Thoracic aorta (tissue), 2 donors: ENCODE measurements at regions not wholly inside any gene's neighbourhood (a gene's known extent, or its start where the extent isn't known, plus 50 kb on each side); places are given as distances from the start of the nearest gene placed in this dataset.

Experiments used
- ATAC-seq: fragments of 150-250 bp; one replicate; pipeline ENCODE4 v1.8.0; 2017; ENCODE audit warnings: low read depth; ENCODE audit not compliant: insufficient number of reproducible peaks, low FRiP score
- DNase-seq: peaks from one replicate; pipeline ENCODE4 v3.0.0-alpha.2; 2020; ENCODE audit warnings: low spot score
- H3K27ac ChIP-seq, 2 donors: fragments of 200-600 bp; sonication (generic); 1 replicate in 1 of 2; 2 replicates in 1 of 2; pipeline ENCODE4 v1.5.1; 2016; ENCODE audit warnings: mild to moderate bottlenecking in 2 of 2, moderate library complexity in 2 of 2
- H3K27me3 ChIP-seq: fragments of 200-600 bp; sonication (generic); replicated peaks from 2 replicates; pipeline ENCODE4 v1.6.0; 2016; ENCODE audit warnings: mild to moderate bottlenecking; ENCODE audit not compliant: insufficient read depth
- H3K36me3 ChIP-seq: fragments of 200-600 bp; sonication (generic); one replicate; pipeline ENCODE4 v1.5.1; 2016
- H3K4me1 ChIP-seq, 2 donors: fragments of 200-600 bp; sonication (generic); 1 replicate in 1 of 2; 2 replicates in 1 of 2; pipeline versions ENCODE4 v1.5.1 to v1.6.0; 2016; ENCODE audit warnings: low read depth in 2 of 2, mild to moderate bottlenecking in 1 of 2; ENCODE audit not compliant: control insufficient read depth in 1 of 2
- H3K4me3 ChIP-seq: fragments of 200-600 bp; sonication (generic); 2 replicates; pipeline ENCODE4 v1.5.1; 2016; ENCODE audit warnings: mild to moderate bottlenecking
- H3K9me3 ChIP-seq: fragments of 200-600 bp; sonication (generic); 2 replicates; pipeline ENCODE4 v1.5.1; 2016
- CTCF ChIP-seq: fragments of 200-600 bp; sonication (generic); IDR thresholded peaks from one replicate; pipeline ENCODE4 v1.5.1; 2019; ENCODE audit warnings: antibody characterized with exemption

GRCh38 chr7:86978808-86979506 is 80.5 kb downstream of the ELAPOR2 start:
- TF ChIP-seq CTCF = no peak

GRCh38 chr7:86976958-86977357 is 82.5 kb downstream of the ELAPOR2 start:
- H3K27ac ChIP-seq = no peak overlapping the region
- no peak overlapping the region for H3K4me3 ChIP-seq
- H3K36me3 ChIP-seq = no peaks in the 10 kb centered on the region
- H3K27me3 ChIP-seq = no peaks in the 10 kb centered on the region
- ATAC-seq = no peak
- no peak for DNase-seq
- TF ChIP-seq CTCF = no peak
- H3K9me3 ChIP-seq = no peaks in the 10 kb centered on the region
- H3K4me1 ChIP-seq = peaks cover 0 to 15% of the 10 kb centered on the region in 2 donors

More at GRCh38 chr7:86978808-86979506, 80.5 kb downstream of the ELAPOR2 start:
- no peak overlapping the region for H3K4me3 ChIP-seq
- ATAC-seq (no peak), DNase-seq (no peak)
- H3K36me3 ChIP-seq = no peaks in the 10 kb centered on the region
- peaks cover 0 to 15% of the 10 kb centered on the region in 2 donors for H3K4me1 ChIP-seq
- no peaks in the 10 kb centered on the region for H3K27me3 ChIP-seq
- no peaks in the 10 kb centered on the region for H3K9me3 ChIP-seq
- no peak overlapping the region for H3K27ac ChIP-seq

GRCh38 chr7:86975914-86976313 is 83.5 kb downstream of the ELAPOR2 start:
- Histone ChIP-seq H3K27me3 (no peaks in the 10 kb centered on the region), H3K4me1 (peaks cover 0 to 14% of the 10 kb centered on the region in 2 donors), H3K36me3 (no peaks in the 10 kb centered on the region), H3K27ac (no peak overlapping the region), H3K9me3 (no peaks in the 10 kb centered on the region), H3K4me3 (peak overlapping the region; percentile 29)
- no peak for TF ChIP-seq CTCF
- ATAC-seq (no peak), DNase-seq (no peak)

- no peak for ATAC-seq
- Histone ChIP-seq H3K4me1 (peaks cover 0 to 9% of the 10 kb centered on the region in 2 donors), H3K27me3 (no peaks in the 10 kb centered on the region), H3K36me3 (no peaks in the 10 kb centered on the region), H3K9me3 (no peaks in the 10 kb centered on the region), H3K27ac (no peak overlapping the region), H3K4me3 (peak overlapping the region; percentile 29)
- TF ChIP-seq CTCF = no peak
- no peak for DNase-seq
Measured at GRCh38 chr7:86975449-86975848, 84.0 kb downstream of the ELAPOR2 start.

GRCh38 chr7:86972072-86972471 is 87.4 kb downstream of the ELAPOR2 start:
- no peak for DNase-seq
- H3K27ac ChIP-seq = no peak overlapping the region

More at GRCh38 chr7:86972072-86972471, 87.4 kb downstream of the ELAPOR2 start:
- no peak for TF ChIP-seq CTCF
- Histone ChIP-seq H3K4me3 (no peak overlapping the region), H3K4me1 (no peaks in the 10 kb centered on the region), H3K36me3 (no peaks in the 10 kb centered on the region), H3K9me3 (no peaks in the 10 kb centered on the region), H3K27me3 (no peaks in the 10 kb centered on the region)
- no peak for ATAC-seq
